Activated CD8-positive, alpha-beta memory T cell treated with anti-CD3 and anti-CD28 coated beads, Interleukin-2, amount 50 U/mL, for 1 hour (primary cell): ENCODE measurements at regions not wholly inside any gene's neighbourhood (a gene's known extent, or its start where the extent isn't known, plus 50 kb on each side); places are given as distances from the start of the nearest gene placed in this dataset.
"Not testable (repeated sequence)": the region's sequence is repeated elsewhere in the genome, so short reads cannot be mapped to it uniquely, and the experiment has no call there.

Experiments used
- DNase-seq: peaks from one replicate; pipeline ENCODE4 v3.0.0-alpha.2; 2020; ENCODE audit errors: extremely low read depth

GRCh38 chr6:169101036-169101805 lies 152.4 kb downstream of the THBS2 start:
- DNase-seq, result no peak

DNA sequence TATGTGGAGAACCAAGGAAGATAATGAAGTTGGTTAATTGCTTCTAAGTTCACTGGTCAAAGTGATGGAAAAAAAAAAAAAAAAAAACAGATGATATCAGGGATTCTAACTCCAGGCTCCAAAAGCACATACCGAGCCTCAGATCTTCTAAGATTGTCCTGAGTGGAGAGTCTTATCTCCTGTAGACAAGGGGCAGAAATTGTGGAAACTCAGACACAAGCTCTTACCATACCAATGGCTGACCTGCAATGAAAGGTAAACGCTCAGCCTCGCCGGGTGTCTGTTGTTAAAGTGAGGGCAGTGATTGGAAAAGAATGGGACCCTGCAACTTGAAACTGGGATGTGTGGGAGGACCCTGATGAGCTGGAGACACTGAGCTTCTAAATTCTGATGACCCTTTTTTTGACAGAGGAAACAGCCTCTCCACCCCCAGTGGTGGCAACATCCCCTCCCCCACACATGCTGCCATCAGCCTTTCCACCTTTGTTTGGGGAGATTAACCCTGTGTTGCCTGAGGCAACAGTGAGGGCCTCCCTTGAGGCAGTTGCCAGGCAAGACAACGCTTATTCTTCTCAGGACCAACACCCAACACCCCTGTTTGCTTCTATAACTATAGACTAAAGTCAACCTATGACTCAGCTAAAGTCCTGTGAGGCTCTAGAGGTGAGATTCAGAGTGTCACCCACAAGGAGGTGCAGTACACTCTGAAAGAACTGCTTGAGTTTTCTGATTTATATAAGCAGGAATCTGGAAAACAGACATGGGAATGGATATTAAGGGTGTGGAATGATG lies 154.0 kb downstream of the THBS2 start:
- DNase-seq, result no peak

GRCh38 chr6:169098651-169099050 lies 155.0 kb downstream of the THBS2 start:
- not testable (repeated sequence) for DNase-seq

- DNase-seq, result no peak
These were observed 155.5 kb downstream of the THBS2 start for GRCh38 chr6:169098116-169098515.

GRCh38 chr6:169097381-169097959 lies 156.2 kb downstream of the THBS2 start:
- DNase-seq, result no peak

DNA sequence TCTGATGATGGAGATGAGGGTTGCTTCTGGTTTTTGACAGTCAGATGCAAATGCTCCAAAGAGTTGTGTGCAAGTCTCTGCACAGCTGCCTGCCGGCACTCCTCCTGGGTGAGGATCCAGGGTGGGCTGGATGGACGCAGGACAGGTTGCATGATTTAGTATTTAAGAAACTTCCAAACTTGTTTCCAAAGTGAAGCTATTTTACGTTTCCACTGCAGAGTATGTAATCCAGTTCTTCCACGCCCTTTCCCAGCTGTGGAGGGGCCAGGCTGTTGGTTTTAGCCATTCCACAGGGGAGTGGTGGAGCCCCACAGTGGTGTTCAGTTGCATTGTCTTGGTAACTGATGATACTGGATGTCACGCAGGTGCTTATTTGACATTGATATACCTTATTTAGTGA lies 157.3 kb downstream of the THBS2 start:
- DNase-seq, result no peak

DNA sequence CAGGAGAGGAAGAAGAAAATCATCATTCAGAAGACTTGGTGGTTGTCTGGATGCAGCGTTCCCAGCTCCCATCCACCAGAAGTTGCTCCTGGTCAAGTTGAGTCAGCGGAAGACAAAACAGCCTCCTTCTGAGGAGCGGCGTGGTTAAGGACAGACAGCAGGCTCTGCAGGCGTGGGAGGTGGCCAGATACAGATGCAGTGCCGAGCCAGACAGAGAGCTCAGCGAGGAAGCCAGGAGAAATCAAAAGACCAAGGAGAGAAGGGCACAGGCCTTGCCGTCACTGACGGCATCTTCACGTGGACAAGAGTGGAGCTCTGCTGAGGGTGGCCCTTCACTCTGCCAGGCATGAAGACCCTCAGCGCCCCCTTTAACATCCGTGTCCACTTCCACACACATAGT lies 158.5 kb downstream of the THBS2 start:
- DNase-seq, result no peak

DNA sequence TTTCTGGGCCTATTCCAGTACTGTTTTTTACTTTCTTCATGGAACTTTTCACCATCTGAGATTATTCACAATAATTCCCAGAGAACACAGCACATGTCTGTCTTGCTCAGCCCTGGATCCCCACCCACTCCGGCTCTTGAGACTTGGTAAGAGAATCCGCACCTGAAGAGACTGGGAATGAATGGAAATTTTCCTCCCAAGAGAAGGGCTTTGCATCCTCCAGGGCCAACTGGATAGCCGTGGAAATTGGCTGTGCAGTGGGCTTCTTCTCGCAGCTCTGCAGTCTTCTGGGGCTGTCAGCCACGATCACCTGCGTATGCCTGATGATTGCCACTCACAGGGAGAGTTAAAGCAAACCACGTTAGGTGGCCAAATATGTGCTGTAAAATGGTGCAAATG lies 159.1 kb downstream of the THBS2 start:
- no peak for DNase-seq

- DNase-seq, result no peak
These were observed 159.7 kb downstream of the THBS2 start for GRCh38 chr6:169093770-169094551.

DNA sequence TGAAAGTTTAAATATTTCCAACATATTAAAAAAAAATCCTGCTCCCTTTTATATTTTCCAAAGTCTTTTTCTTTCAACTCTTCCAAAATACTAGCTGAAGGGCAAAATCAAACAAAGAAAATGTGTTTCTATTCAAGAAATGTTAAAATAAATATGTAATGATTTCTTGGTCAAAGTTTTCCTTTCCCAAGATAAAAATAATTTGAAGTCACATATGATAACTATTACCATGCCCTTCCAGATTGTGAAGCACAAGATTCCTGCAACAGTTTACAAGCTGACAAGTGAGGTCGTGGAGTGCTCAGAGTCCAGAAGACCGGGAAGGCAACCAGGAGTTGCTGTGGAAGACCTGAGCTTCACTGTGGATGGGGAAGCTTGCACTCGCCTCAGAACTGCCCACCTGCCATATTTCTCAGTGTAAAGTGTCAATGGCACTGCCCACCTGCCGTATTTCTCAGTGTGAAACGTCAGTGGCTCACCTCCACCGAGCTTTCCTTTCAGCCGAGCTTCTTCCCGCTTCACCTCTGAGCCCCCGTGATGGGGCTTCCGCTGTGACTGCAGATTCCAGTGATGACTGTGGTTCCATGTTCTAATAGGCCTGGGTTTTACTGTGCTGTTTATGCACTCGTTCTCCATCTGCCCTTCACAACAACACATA lies 160.5 kb downstream of the THBS2 start:
- DNase-seq, result no peak

DNA sequence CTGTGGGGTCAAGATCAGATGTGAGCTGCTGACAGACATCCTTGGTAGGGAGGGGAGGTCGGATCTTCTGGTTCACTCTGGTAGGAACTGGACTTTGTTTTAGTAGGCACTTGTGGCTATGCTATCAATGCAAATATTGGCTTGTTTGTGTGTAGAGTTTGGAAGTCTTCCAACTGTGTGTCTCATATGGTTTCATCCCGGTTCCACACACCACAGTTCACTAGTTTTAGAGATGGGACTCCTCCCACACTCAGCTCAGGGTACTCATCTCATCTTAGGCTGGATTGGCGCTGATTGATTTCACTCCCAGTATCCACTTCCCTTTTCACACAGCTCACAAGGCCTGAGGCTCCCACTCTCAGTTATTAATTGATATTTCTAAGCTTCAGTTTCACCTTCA lies 161.3 kb downstream of the THBS2 start:
- no peak for DNase-seq

GRCh38 chr6:169090514-169091127 lies 163.0 kb downstream of the THBS2 start:
- not testable (repeated sequence) for DNase-seq

- DNase-seq, result no peak
These were observed 164.9 kb downstream of the THBS2 start for GRCh38 chr6:169088762-169089161.

DNA sequence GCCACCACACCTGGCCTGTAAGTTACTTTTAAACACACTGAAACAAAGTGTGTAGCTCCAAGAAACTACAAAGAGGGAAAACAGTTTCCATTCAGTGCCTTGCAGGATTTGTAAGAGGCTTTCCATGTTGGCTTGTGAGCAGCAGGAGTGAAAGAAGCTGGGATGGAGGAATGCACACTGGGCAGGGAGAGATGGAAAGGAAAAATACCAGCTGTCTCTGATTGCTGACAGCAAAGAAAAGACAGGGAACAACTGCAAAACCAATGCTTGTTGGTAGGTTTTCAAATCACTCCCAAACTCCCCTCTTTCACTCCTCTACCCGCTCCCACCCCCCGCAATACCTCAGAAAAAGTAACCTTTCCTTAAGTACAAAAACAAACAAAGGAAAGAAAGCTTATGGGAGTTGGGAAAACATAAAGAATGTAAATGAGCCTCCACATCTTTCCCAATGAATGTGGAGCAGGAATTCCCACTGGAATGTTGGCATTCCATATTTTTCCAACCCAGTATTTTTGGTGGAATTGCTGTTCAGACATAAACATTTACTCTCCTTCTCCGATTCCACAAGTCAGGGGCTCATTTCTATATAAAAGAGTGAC lies 166.1 kb downstream of the THBS2 start:
- no peak for DNase-seq

DNA sequence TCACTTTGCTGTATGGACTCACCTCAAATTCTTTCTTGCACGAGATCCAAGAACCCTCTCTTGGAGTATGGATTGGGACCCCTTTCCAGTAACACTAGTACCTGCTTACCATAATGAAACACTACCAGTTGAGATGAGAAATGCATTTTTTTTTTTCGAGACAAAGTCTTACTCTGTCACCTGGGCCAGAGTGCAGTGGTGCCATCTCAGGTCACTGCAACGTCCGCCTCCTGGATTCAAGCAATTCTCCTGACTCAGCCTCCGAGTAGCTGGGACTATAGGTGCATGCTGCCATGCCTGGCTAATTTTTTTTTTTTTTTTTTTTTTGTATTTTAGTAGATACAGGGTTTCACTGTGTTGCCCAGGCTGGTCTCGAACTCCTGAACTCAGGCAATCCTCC lies 167.0 kb downstream of the THBS2 start:
- DNase-seq, result not testable (repeated sequence)

GRCh38 chr6:169086020-169086419 lies 167.6 kb downstream of the THBS2 start:
- no peak for DNase-seq

DNA sequence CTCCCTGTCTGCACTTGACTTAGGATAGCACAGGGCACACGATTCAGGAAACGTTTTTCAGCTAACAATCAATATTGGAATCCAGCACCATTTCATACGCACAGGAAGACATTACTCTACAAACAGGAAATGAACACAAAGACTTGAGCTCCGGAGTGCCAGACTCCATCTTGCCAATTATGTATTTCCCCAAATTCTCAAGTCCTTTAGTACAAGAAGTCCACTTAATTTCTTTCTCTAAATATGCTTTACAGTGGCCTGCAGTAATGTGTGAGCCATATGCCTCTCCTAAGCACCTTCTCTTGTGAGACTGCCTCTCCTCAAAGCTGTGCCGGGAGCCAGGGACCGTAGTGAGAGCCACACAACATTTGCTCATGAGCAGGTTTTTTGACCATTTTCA lies 168.2 kb downstream of the THBS2 start:
- no peak for DNase-seq

- DNase-seq, result not testable (repeated sequence)
These were observed 169.1 kb downstream of the THBS2 start for GRCh38 chr6:169084557-169084956.

DNA sequence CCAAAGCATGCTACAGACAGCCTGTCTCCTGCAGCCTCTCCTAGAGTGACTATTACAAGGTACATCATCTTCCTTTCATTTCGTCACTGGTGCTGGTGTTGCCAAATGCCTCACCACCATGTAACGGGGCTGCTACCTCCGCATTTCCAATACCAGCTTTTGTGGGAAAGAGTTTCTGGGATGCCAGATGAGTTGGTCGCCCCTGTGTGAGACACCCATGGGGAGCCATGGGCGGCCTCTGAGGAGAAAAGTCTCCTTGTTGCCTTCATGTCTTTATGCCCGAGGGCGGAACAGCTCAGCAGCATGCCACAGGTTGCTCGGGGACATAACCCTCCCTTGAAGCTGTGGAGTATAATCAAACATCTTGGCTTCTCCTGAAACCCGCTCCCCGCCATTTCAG lies 169.6 kb downstream of the THBS2 start:
- DNase-seq, result no peak

DNA sequence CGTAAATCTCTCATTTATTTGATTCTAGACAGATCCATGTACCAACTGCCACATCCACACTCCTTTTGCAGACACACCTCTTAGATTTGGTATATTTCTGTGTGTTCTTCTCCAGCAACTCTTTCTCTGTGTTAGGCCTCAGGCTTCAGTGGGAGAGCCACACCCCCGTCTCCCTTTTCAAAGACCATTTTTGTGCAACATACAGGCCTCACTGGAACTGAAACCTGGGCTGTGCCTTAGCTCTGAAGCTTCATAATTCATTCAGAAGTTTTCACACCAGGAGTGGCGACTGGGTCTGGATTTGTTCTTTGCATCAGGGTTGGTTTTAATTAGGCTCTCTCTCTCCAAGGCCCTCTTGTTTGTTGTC lies 170.2 kb downstream of the THBS2 start:
- no peak for DNase-seq
